Mesothelial cell of epicardium (in vitro differentiated cells): ENCODE measurements at regions not wholly inside any gene's neighbourhood (a gene's known extent, or its start where the extent isn't known, plus 50 kb on each side); places are given as distances from the start of the nearest gene placed in this dataset.

Experiments used
- DNase-seq, 2 experiments: peaks; one replicate each; pipeline ENCODE4 v3.0.0; 2021; ENCODE audit warnings: low spot score in 2 of 2; ENCODE audit not compliant: unreplicated experiment in 2 of 2
- H3K27ac Mint-ChIP-seq: 2 replicates; pipeline ENCODE4 v1.8.0; 2021; ENCODE audit warnings: mixed read lengths
- H3K27me3 Mint-ChIP-seq: 2 replicates; pipeline ENCODE4 v1.8.0; 2021; ENCODE audit warnings: low read depth, mixed read lengths
- H3K36me3 Mint-ChIP-seq: 2 replicates; pipeline ENCODE4 v1.8.0; 2021; ENCODE audit warnings: mixed read lengths
- H3K4me1 Mint-ChIP-seq: 2 replicates; pipeline ENCODE4 v1.8.0; 2021; ENCODE audit warnings: mixed read lengths
- H3K4me3 Mint-ChIP-seq: 2 replicates; pipeline ENCODE4 v1.8.0; 2021; ENCODE audit warnings: mild to moderate bottlenecking, moderate library complexity, mixed read lengths
- H3K9me3 Mint-ChIP-seq: 2 replicates; pipeline ENCODE4 v1.8.0; 2021; ENCODE audit warnings: mixed read lengths
- TF ChIP-seq, protein P1 (sequence below): fragments of 200-600 bp; sonication (generic); IDR thresholded peaks from one replicate; pipeline ENCODE4 v1.5.0; 2021; ENCODE audit warnings: antibody characterized with exemption; ENCODE audit not compliant: unreplicated experiment

DNA sequence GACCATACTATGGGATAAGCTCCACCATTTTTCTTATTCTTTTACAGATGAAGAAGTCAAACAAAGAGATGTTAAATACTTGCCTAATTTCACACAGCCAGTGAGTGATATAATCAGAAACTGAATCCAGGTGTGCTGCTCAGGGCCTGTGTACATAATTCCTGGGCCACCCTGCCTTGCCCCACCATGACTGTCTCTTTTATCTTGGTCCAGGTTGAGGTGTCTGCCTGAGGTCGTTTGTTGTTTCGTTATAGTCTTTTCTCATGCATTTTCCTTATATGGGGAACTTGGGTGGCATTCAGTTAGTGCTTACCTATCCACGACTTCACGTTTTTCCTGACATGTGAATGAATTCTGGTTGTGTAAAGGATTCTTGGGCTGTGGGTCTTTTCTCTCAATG is 277.6 kb downstream of the COL12A1 start:
- no peak overlapping the region for H3K27ac Mint-ChIP-seq
- no peak overlapping the region for H3K4me3 Mint-ChIP-seq
- no peak for DNase-seq
- no peaks in the 10 kb centered on the region for H3K9me3 Mint-ChIP-seq
- peaks cover 5% of the 10 kb centered on the region for H3K4me1 Mint-ChIP-seq
- H3K36me3 Mint-ChIP-seq = no peaks in the 10 kb centered on the region
- TF ChIP-seq, protein P1, sequence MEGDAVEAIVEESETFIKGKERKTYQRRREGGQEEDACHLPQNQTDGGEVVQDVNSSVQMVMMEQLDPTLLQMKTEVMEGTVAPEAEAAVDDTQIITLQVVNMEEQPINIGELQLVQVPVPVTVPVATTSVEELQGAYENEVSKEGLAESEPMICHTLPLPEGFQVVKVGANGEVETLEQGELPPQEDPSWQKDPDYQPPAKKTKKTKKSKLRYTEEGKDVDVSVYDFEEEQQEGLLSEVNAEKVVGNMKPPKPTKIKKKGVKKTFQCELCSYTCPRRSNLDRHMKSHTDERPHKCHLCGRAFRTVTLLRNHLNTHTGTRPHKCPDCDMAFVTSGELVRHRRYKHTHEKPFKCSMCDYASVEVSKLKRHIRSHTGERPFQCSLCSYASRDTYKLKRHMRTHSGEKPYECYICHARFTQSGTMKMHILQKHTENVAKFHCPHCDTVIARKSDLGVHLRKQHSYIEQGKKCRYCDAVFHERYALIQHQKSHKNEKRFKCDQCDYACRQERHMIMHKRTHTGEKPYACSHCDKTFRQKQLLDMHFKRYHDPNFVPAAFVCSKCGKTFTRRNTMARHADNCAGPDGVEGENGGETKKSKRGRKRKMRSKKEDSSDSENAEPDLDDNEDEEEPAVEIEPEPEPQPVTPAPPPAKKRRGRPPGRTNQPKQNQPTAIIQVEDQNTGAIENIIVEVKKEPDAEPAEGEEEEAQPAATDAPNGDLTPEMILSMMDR = no peak
- H3K27me3 Mint-ChIP-seq = no peaks in the 10 kb centered on the region

DNA sequence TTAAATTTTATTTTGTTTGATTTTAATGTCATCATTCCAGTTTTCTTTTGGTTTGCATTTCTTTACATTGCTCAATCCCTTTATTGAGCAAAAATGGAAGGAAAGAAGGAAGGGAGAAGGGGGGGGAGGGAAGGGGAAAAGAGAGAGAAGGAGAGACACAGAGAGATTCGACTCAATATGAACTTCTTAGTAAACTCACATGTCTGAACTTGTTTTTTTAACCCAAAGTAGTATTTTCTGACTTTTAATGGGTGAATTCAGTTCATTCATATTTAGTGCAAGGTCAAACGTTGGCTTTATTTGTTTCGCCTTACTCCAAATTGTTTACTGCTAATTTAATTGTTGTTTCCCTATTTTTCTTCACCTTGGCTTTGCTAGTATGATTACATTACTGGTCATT is 278.6 kb downstream of the COL12A1 start:
- DNase-seq = no peak
- Mint-ChIP-seq H3K27ac (no peak overlapping the region), H3K9me3 (no peaks in the 10 kb centered on the region), H3K36me3 (no peaks in the 10 kb centered on the region), H3K27me3 (no peaks in the 10 kb centered on the region), H3K4me3 (no peak overlapping the region), H3K4me1 (peaks cover under 1% of the 10 kb centered on the region)
- TF ChIP-seq, protein P1 = no peak

DNA sequence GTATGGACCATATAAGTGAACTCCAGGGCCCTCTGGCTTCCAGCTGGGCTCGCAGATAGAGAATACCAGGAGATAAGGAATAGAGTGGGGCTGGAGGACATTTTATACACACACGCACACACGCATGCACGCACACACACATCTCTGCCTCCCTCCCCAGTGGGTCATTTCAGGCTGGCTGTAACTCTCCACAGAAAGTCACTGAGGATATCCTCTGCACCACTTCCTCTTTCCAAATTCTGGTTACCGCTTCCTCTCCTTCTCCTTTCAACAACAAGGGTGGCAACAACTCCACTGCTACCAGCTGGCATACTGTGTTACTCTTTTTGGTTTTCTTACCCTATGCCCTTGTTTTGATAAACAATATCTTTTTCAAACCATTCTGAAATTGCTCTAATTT is 280.2 kb downstream of the COL12A1 start:
- no peaks in the 10 kb centered on the region for H3K9me3 Mint-ChIP-seq
- H3K36me3 Mint-ChIP-seq = no peaks in the 10 kb centered on the region
- peaks cover 2% of the 10 kb centered on the region for H3K27me3 Mint-ChIP-seq
- TF ChIP-seq, protein P1 = no peak
- H3K4me3 Mint-ChIP-seq = no peak overlapping the region
- H3K27ac Mint-ChIP-seq = no peak overlapping the region
- no peak for DNase-seq
- no peaks in the 10 kb centered on the region for H3K4me1 Mint-ChIP-seq

DNA sequence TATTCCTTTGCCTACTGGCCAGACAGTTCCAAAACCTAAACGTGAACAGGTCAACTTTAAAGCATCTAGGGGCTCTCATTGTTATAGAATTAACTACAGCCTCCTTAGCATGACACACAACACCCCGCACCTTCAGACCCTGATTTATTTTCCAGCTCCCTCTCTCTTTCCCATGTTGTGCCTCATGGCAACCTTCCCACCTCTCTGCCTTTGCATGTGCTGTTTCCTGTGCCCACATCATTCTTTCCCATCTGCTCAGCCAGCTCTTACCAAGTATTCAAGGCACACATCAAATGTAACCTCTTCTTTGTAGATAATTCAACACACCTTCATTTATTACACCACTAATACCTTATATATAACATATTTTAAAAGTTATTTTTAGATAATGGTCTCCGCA is 291.0 kb downstream of the COL12A1 start:
- no peaks in the 10 kb centered on the region for H3K4me1 Mint-ChIP-seq
- TF ChIP-seq, protein P1 = no peak
- H3K9me3 Mint-ChIP-seq = no peaks in the 10 kb centered on the region
- DNase-seq = no peak
- H3K27ac Mint-ChIP-seq = no peak overlapping the region
- H3K4me3 Mint-ChIP-seq = no peak overlapping the region
- H3K36me3 Mint-ChIP-seq = no peaks in the 10 kb centered on the region
- peaks cover 22% of the 10 kb centered on the region for H3K27me3 Mint-ChIP-seq

DNA sequence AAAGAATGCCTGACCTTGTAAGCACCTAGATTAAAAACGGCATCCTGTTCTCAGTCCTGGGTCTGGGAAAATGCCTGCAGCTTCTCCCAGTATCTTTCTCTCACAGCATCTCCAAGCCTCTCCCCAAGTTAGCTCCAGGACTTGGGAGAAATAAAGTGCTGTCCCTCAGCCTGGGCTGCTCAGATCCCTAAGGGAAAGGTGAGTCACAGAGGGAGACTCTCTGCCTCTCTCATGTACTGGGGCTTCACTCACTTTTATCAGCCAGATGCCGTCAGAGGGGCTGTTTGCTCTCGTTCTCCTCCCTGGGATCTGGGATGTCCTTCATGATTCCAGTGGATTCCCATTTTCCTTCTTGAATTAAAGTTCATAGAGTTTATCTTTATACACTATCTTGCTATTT is 293.6 kb downstream of the COL12A1 start:
- TF ChIP-seq, protein P1 = no peak
- Mint-ChIP-seq H3K27me3 (peaks cover 19% of the 10 kb centered on the region), H3K36me3 (no peaks in the 10 kb centered on the region), H3K4me1 (no peaks in the 10 kb centered on the region), H3K4me3 (no peak overlapping the region), H3K9me3 (no peaks in the 10 kb centered on the region), H3K27ac (no peak overlapping the region)
- no peak for DNase-seq

DNA sequence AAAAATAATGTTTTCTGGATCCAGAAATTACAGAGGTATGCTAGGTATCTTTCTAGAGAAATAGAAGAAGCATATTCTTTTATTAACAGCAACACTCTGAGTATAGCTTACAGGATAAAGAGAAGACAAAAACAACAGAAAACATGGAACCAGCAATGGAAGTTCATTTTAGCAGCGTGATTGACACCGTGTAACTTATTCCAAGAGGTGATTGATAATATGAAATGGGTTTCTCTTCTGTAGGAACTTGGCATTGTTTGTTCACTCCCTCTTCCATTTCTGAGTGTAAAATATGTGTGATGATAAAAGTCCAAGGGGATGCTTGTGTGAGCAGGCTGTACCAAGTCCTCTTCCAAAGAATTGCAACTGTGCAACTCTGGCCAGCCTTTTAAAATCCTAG is 303.0 kb downstream of the COL12A1 start:
- no peaks in the 10 kb centered on the region for H3K4me1 Mint-ChIP-seq
- no peaks in the 10 kb centered on the region for H3K27me3 Mint-ChIP-seq
- no peak overlapping the region for H3K4me3 Mint-ChIP-seq
- no peaks in the 10 kb centered on the region for H3K36me3 Mint-ChIP-seq
- no peak for DNase-seq
- no peak overlapping the region for H3K27ac Mint-ChIP-seq
- TF ChIP-seq, protein P1 = no peak
- peaks cover 61% of the 10 kb centered on the region for H3K9me3 Mint-ChIP-seq
